ENCODE measurements at regions not wholly inside any gene's neighbourhood (a gene's known extent, or its start where the extent isn't known, plus 50 kb on each side); places are given as distances from the start of the nearest gene placed in this dataset.

GRCh38 chr10:118537623-118538022 lies 57.8 kb downstream of the PRLHR start:
- TF ChIP-seq CTCF (IDR thresholded peaks at IDR 0.05; ENCODE audit: low read depth, low read length), result no peak
- TF ChIP-seq POLR2A (IDR thresholded peaks at IDR 0.05; ENCODE audit: extremely low read depth, insufficient read length), result no peak
- TF ChIP-seq MAX (IDR thresholded peaks at IDR 0.05; ENCODE audit: low read depth, low read length), result no peak
- TF ChIP-seq MYC (IDR thresholded peaks at IDR 0.05; ENCODE audit: low read depth, low read length), result no peak
